ENCODE measurements at regions not wholly inside any gene's neighbourhood (a gene's known extent, or its start where the extent isn't known, plus 50 kb on each side); places are given as distances from the start of the nearest gene placed in this dataset.

DNA sequence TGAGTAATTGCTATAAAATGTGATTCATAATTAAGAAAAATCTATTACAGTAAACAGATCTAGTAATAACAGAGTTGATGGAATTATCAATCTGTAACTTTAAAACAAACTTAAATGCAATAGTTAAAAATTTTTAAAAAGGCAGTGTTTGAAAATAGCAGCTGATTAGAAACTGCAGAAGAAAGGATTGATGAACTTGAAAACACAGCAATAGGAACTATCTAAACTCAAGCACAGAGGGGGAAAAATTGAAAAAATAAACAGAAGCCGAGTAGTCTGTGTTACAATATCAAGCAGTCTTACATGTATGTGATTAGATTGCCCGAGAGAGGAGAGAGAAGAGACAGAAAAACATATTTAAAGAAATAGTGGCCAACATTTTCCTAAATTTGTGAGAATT is 569.0 kb upstream of the B3GALT2 start:
- no peaks in the 10 kb centered on the region for H3K4me1 Mint-ChIP-seq (ENCODE audit: low read depth)
- no peaks in the 10 kb centered on the region for H3K27me3 Mint-ChIP-seq (ENCODE audit: low read depth)
- peaks cover 11% of the 10 kb centered on the region for H3K9me3 Mint-ChIP-seq
- H3K4me3 Mint-ChIP-seq = no peak overlapping the region
- H3K36me3 Mint-ChIP-seq (ENCODE audit: low read depth) = peaks cover 6% of the 10 kb centered on the region
- H3K27ac Mint-ChIP-seq = no peak overlapping the region

DNA sequence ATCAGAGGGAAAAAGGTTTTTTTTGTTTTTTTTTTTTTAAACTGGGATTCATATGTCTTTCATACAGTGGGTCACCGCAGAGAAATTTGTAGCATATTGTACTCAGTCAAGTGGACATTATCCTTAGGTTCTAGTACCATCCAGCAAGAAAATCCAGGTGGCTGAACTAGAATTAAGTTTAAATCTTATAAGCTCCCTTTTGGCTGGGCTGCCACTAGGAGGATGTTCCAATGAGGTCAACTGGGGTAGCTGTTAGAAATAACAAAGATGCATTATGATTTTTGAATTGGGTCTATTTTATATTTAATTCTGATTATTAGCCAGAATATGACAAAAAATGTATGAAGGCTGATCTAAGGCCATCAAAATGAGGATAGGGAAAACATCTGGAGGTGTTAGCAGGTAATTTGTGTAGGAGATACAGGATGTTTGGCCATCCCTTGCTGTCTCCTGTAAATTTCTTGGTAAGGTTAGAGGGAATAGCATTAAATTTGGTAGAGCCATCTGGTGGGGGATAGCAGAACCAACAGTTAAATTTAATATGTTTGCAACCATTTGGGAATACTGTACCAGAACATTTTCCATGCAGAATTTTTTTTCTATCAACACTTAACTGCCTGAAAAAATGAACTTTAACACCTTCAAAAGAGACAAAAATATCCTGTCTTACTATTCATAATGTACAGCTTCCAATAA is 568.5 kb upstream of the B3GALT2 start:
- no peak overlapping the region for H3K27ac Mint-ChIP-seq
- H3K27me3 Mint-ChIP-seq (ENCODE audit: low read depth) = no peaks in the 10 kb centered on the region
- H3K36me3 Mint-ChIP-seq (ENCODE audit: low read depth) = peaks cover 6% of the 10 kb centered on the region
- H3K4me3 Mint-ChIP-seq = no peak overlapping the region
- peaks cover 11% of the 10 kb centered on the region for H3K9me3 Mint-ChIP-seq
- no peaks in the 10 kb centered on the region for H3K4me1 Mint-ChIP-seq (ENCODE audit: low read depth)

DNA sequence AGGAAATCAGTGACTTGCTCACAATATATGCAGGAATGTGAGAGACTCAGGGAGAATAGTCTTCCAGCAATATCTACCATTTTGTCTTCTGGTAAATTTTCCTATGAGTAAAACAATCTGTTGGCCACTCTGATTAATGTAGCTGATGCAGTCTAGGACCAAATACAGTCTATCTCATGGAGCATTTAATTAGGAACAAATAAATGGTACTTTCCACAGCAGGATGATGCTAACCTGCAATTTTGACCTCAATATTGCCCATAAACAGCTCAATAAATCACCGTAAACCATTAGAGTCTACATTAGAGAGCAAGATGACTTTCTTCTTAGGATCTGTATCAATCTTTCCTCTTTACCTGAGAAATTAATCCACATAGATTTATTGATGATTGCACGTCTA is 567.7 kb upstream of the B3GALT2 start:
- H3K4me3 Mint-ChIP-seq = no peak overlapping the region
- H3K36me3 Mint-ChIP-seq (ENCODE audit: low read depth) = peaks cover 6% of the 10 kb centered on the region
- no peak overlapping the region for H3K27ac Mint-ChIP-seq
- peaks cover 11% of the 10 kb centered on the region for H3K9me3 Mint-ChIP-seq
- no peaks in the 10 kb centered on the region for H3K27me3 Mint-ChIP-seq (ENCODE audit: low read depth)
- no peaks in the 10 kb centered on the region for H3K4me1 Mint-ChIP-seq (ENCODE audit: low read depth)

DNA sequence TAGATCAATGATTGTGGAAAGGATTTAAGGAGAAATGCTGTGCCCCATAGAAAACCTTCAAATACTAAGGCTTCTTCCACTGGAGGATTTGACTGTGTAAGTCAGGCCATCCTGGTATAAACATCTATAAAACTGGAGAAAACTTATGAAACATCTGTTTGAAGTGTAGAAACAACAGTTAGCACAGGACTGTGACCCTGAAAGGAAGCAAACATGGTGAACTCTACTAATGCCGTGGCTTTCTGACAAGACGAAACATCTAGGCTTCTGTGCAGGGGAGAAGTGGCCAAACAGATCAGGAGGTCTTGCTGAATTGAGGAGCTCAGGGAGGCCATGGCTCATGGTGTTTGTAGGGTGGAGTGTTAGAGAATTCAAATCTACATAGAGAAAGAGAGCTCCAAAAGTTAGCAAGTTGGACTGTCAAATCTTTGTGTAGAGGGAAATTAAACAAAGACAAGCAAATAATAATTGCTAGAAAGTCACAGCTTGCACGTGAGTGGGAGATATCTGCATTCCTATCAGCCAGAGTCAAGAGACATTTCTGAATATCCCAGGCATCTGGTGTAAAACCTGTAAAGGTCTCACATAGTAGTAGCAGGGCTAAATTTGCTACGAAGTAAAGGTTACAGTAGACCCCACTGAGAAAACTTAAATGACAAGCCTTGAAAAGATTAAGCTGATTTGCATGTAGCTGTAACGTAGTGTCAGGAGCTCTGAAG is 566.8 kb upstream of the B3GALT2 start:
- H3K27me3 Mint-ChIP-seq (ENCODE audit: low read depth) = no peaks in the 10 kb centered on the region
- no peaks in the 10 kb centered on the region for H3K4me1 Mint-ChIP-seq (ENCODE audit: low read depth)
- peaks cover 11% of the 10 kb centered on the region for H3K9me3 Mint-ChIP-seq
- no peak overlapping the region for H3K27ac Mint-ChIP-seq
- H3K4me3 Mint-ChIP-seq = no peak overlapping the region
- peaks cover 6% of the 10 kb centered on the region for H3K36me3 Mint-ChIP-seq (ENCODE audit: low read depth)

DNA sequence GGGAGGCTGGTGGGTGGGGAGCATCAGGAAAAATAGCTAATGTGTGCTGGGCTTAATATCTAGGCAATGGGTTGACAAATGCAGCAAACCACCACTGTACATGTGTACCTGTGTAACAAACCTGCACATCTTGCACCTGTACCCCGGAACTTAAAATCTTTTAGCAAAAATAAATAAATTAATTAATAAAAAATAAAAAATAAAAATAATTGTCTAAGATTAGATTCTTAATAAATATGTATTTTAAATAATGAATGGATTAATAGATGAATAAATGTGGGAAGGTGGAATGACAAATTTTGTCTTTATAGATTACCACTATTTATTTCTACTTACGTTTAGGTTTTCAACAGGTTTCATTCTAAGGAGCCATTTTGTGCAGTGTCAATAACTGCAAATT is 563.5 kb upstream of the B3GALT2 start:
- Mint-ChIP-seq H3K4me3 (no peak overlapping the region), H3K36me3 (ENCODE audit: low read depth) (no peaks in the 10 kb centered on the region), H3K9me3 (no peaks in the 10 kb centered on the region)

DNA sequence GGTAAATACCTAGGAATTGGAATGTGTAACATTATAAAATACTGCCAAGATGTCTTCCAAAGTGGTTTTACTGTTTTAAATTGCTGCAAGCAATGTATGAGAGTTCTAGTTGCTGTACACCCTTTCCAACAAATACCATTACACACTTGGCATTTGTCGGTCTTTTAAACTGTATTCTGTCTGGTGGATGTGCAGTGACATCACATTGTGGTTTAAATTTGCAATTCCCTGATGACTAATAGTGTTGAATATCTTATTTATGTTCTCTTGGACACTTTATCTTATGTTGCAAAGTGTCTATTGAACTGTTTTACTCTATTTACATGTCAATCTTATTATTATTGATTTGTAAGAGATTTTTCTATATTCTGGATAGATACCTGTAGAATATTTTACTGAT is 561.2 kb upstream of the B3GALT2 start:
- H3K9me3 Mint-ChIP-seq = no peaks in the 10 kb centered on the region
- H3K4me3 Mint-ChIP-seq = no peak overlapping the region
- H3K36me3 Mint-ChIP-seq (ENCODE audit: low read depth) = no peaks in the 10 kb centered on the region
- no peaks in the 10 kb centered on the region for H3K4me1 Mint-ChIP-seq (ENCODE audit: low read depth)
- H3K27me3 Mint-ChIP-seq (ENCODE audit: low read depth) = no peaks in the 10 kb centered on the region
- H3K27ac Mint-ChIP-seq = no peak overlapping the region

More for the DNA sequence above, 563.5 kb upstream of the B3GALT2 start:
- Mint-ChIP-seq H3K27me3 (ENCODE audit: low read depth) (no peaks in the 10 kb centered on the region), H3K27ac (no peak overlapping the region), H3K4me1 (ENCODE audit: low read depth) (no peaks in the 10 kb centered on the region)

DNA sequence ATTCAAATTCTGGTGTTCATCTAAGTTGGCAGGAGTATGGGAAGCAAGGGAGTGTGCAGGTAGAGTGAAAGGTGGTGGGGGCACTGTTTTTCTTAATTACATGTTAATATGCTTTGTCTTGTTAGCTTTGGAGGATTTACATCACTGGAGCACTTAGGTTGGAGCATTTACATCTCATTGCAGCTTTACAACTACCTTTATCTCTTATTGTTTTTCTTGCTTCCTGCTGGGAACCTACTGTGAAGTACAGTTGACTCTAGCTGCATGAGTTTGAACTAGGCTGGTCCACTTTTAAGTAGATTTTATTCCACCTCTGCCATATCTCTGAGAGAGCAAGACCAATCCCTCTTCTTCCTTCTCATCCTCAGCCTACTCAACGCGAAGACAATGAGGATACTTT is 554.8 kb upstream of the B3GALT2 start:
- Mint-ChIP-seq H3K9me3 (peaks cover 4% of the 10 kb centered on the region), H3K4me1 (ENCODE audit: low read depth) (peaks cover 6% of the 10 kb centered on the region), H3K36me3 (ENCODE audit: low read depth) (no peaks in the 10 kb centered on the region), H3K27ac (no peak overlapping the region), H3K4me3 (no peak overlapping the region), H3K27me3 (ENCODE audit: low read depth) (peaks cover 3% of the 10 kb centered on the region)

DNA sequence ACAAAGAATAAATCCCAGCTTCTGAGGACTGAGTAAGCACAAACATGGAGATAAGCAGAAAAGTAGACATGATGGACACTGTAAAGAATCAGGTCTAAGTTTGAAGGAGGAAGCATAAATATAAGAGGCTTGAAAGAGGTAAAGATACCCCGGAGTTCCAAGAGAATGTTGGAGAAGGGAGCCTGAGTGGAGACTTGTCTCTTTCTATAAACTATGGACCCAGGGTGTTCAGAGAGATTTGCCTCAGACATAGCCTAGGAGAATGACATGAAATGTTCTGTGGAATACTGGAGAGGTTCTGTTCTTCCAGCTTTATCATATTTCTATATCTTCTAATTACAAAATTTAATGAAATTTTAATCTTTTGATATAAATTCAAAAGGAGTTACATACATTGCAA is 554.3 kb upstream of the B3GALT2 start:
- no peak overlapping the region for H3K27ac Mint-ChIP-seq
- peaks cover 4% of the 10 kb centered on the region for H3K9me3 Mint-ChIP-seq
- H3K4me1 Mint-ChIP-seq (ENCODE audit: low read depth) = peaks cover 6% of the 10 kb centered on the region
- H3K4me3 Mint-ChIP-seq = no peak overlapping the region
- H3K36me3 Mint-ChIP-seq (ENCODE audit: low read depth) = no peaks in the 10 kb centered on the region
- peaks cover 3% of the 10 kb centered on the region for H3K27me3 Mint-ChIP-seq (ENCODE audit: low read depth)

DNA sequence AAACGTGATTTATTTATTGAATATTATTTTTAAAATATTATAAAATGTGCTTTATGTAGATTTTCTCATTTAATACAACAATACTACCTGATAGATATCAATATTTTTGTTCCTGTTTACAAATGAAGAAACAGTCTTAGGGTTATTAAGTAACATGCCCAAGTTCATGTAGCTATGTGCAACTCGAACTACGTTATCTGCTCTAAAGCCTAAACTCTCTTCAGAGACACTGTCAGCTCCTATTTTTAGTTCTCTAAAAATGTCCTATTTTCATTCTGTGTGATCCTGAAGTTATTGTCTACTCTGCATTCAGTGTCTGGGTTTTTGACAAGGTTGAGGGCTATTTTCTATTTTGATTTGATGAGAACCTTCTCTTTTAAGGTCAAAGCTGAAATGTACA is 550.1 kb upstream of the B3GALT2 start:
- no peaks in the 10 kb centered on the region for H3K36me3 Mint-ChIP-seq (ENCODE audit: low read depth)
- peaks cover 3% of the 10 kb centered on the region for H3K27me3 Mint-ChIP-seq (ENCODE audit: low read depth)
- no peak overlapping the region for H3K4me3 Mint-ChIP-seq
- no peaks in the 10 kb centered on the region for H3K9me3 Mint-ChIP-seq
- H3K4me1 Mint-ChIP-seq (ENCODE audit: low read depth) = peaks cover 6% of the 10 kb centered on the region
- no peak overlapping the region for H3K27ac Mint-ChIP-seq

DNA sequence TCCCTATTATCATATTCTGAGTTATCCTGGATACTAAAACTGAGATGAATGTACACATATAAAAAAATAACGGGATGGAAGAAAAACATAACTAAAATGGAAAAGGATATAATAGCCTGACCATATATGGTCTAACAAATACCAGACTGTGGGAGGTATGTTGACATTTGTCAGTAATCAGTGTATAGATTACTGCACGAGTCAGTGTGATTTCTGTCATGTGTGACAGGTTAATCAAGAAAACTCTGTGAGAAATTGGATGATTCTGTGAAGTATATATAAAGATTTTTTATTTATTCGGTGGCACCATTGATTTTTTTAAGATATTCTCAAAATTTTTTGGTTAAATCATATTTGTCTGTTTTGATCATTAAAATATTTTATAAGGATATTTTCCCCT is 547.3 kb upstream of the B3GALT2 start:
- H3K27me3 Mint-ChIP-seq (ENCODE audit: low read depth) = peaks cover 3% of the 10 kb centered on the region
- H3K9me3 Mint-ChIP-seq = no peaks in the 10 kb centered on the region
- no peak overlapping the region for H3K27ac Mint-ChIP-seq
- peaks cover 6% of the 10 kb centered on the region for H3K4me1 Mint-ChIP-seq (ENCODE audit: low read depth)
- no peak overlapping the region for H3K4me3 Mint-ChIP-seq
- H3K36me3 Mint-ChIP-seq (ENCODE audit: low read depth) = no peaks in the 10 kb centered on the region

DNA sequence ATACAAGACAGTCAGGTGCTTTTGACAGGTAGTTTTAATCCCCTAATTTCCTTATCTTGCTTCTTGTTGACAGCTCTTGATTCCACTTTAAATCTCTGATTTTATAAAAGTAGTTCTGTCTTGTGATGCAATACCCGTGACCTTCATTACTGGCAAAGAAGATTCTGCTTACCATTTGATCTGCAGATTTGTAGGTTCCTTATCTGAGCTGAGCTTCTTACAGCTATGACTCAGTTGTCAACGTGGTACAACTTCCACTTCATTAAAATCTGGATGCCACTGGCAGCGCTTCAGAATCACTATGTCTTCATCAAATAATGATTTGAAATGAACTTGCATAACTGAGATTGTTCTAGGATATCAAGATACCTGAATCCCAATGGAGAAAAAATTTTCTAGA is 543.6 kb upstream of the B3GALT2 start:
- H3K9me3 Mint-ChIP-seq = no peaks in the 10 kb centered on the region
- peaks cover 4% of the 10 kb centered on the region for H3K27me3 Mint-ChIP-seq (ENCODE audit: low read depth)
- H3K4me3 Mint-ChIP-seq = no peak overlapping the region
- H3K36me3 Mint-ChIP-seq (ENCODE audit: low read depth) = no peaks in the 10 kb centered on the region
- no peaks in the 10 kb centered on the region for H3K4me1 Mint-ChIP-seq (ENCODE audit: low read depth)
- no peak overlapping the region for H3K27ac Mint-ChIP-seq

DNA sequence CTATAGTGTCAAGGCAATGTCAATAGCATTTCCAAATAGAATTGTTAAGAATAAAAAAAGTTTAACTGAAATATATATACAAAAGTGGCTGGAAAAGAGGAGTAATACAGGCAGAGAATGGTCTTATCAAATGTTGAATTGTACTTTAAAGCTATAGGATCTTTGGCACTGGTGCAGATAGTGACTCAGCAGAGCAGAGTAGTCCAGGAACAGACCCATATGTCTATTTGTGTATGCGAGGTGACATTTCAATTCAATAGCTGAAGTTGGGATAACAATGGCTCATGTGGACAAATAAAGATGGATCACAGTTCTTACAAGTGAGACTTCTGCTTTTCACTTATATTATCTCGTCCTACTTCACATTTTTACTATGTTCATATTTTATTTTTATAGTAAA is 543.0 kb upstream of the B3GALT2 start:
- Mint-ChIP-seq H3K9me3 (no peaks in the 10 kb centered on the region), H3K27ac (no peak overlapping the region), H3K36me3 (ENCODE audit: low read depth) (no peaks in the 10 kb centered on the region), H3K4me3 (no peak overlapping the region), H3K4me1 (ENCODE audit: low read depth) (no peaks in the 10 kb centered on the region), H3K27me3 (ENCODE audit: low read depth) (peaks cover 4% of the 10 kb centered on the region)

DNA sequence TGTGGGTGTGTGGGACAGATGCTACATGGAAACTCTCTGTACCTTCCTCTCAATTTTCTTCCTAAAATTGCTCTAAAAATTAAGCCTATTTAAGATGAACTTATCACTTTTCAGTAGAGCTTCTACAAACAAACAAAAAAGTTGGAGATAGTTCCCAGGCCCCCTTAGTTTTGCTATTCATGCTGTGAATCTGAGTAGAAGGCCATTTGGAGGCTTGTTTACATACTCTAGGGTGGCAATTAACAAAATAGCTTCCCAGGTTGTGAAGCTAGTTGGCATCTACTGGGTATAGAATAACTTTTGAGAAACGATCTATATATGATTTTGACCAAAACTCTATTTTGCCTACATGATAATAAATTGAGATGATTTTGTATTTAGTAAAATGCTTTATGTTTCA is 541.4 kb upstream of the B3GALT2 start:
- H3K27me3 Mint-ChIP-seq (ENCODE audit: low read depth) = peaks cover 4% of the 10 kb centered on the region
- no peaks in the 10 kb centered on the region for H3K4me1 Mint-ChIP-seq (ENCODE audit: low read depth)
- no peak overlapping the region for H3K4me3 Mint-ChIP-seq
- no peaks in the 10 kb centered on the region for H3K36me3 Mint-ChIP-seq (ENCODE audit: low read depth)
- H3K9me3 Mint-ChIP-seq = no peaks in the 10 kb centered on the region
- H3K27ac Mint-ChIP-seq = no peak overlapping the region

DNA sequence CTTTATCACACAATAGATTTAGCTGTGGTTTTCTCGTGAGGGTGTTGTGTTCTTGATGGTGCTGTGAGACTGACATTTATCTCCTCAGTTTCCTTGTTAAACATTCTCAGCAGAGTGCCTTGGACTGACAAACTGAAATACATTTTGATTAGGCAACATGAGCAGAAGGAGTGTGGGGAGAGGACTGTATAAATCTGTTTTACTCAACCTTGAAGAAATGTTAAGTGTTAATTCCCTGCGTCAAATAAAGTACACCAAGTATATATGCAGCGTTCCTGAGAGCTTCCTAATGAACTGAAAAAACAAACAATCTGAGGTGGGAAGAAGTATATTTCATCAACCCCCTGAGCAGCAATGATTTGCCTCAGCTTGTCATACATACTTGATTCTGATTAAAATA is 540.3 kb upstream of the B3GALT2 start:
- H3K4me1 Mint-ChIP-seq (ENCODE audit: low read depth) = no peaks in the 10 kb centered on the region
- peaks cover 4% of the 10 kb centered on the region for H3K27me3 Mint-ChIP-seq (ENCODE audit: low read depth)
- no peaks in the 10 kb centered on the region for H3K36me3 Mint-ChIP-seq (ENCODE audit: low read depth)
- H3K9me3 Mint-ChIP-seq = no peaks in the 10 kb centered on the region
- no peak overlapping the region for H3K27ac Mint-ChIP-seq
- H3K4me3 Mint-ChIP-seq = no peak overlapping the region

DNA sequence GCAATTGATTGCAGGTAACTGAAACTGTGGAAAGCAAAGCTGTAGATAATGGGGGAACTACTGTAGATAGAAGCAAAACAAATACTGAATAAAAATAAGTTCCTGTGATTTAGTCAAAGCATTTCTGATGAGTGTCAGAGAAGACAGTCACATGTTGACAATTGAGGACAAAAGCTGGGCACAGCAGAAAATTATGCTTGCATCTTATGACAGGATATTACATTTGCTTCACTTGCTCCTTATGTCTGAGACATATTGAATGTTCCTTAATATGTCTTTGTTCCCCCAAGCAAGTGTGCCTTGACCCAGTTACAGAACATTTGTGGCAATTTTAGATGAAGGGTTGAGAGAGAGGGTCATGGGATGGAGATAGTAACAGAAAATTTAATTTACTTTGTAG is 526.0 kb upstream of the B3GALT2 start:
- peaks cover 8% of the 10 kb centered on the region for H3K9me3 Mint-ChIP-seq
- H3K36me3 Mint-ChIP-seq (ENCODE audit: low read depth) = no peaks in the 10 kb centered on the region
- H3K4me1 Mint-ChIP-seq (ENCODE audit: low read depth) = peaks cover 6% of the 10 kb centered on the region
- H3K27me3 Mint-ChIP-seq (ENCODE audit: low read depth) = no peaks in the 10 kb centered on the region
- no peak overlapping the region for H3K4me3 Mint-ChIP-seq
- H3K27ac Mint-ChIP-seq = no peak overlapping the region
